HG02588 (cell line): ENCODE measurements at regions not wholly inside any gene's neighbourhood (a gene's known extent, or its start where the extent isn't known, plus 50 kb on each side); places are given as distances from the start of the nearest gene placed in this dataset.
A peak's percentile ranks its signal among the peaks of the same experiment; 100 is the strongest.

Experiments
- ATAC-seq: cut with Tn5 transposase; IDR thresholded peaks from one replicate; pipeline ENCODE4 v1.9.1; 2021; ENCODE audit warnings: mild to moderate bottlenecking, moderate library complexity; ENCODE audit not compliant: unreplicated experiment

DNA sequence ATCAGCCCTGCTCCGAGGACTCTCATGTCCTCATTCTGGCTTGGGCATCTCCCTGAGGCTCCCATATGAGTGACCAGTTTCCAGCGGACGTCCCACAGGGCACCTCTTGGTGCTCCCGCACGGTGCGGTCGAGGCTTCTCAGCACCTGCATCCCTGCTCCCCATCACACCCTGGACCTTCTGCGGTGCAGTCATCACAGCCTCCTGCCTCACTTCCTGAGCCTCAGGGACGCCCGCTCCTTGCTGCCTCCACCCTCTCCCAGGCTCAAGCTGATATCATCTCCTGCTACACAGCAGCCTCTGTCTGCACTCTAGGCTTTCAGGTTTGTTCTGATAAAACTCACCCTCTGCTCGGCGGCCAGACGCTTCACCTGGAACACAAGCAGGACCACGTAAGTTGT is 185.0 kb downstream of the TMEM18 start:
- ATAC-seq, result no peak

DNA sequence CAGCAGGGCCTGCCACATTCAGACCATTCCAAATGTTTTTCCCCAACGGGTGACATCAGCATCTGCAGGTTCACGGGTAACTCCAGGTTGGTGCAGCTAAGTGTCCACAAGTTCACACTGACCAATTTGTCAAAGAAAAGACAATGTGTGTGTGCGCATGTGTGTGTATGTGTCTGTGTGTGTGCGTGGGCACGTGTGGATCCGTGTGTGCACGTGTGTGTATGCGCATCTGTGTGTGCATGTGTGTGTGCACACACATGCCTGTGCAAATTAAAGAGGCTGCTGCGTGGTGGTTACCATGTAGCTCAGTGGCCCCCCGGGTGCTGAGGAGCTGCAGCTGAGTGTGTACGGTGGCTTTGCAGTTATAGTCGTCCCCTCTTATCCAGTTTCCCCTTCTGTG is 187.4 kb downstream of the TMEM18 start:
- ATAC-seq, result no peak

DNA sequence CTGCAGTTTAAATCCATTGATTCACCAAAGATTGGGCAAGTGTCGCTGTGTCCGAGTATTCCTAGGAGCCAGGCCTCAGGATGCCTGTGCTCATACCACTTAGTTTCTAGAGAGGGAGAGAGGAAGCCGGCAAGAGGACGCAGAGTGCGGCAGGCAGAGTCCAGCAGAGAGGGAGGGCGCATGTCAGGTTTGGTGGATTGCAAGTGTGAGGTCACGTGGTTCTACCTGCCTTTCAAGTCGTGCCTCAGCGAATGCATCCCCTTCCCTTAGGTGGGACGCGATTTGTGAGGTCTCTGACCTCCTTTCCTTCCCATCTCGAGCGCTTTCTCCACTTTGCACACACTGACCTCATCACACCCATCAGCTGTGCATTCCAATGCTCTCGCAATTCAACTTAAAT is 188.1 kb downstream of the TMEM18 start:
- no peak for ATAC-seq

DNA sequence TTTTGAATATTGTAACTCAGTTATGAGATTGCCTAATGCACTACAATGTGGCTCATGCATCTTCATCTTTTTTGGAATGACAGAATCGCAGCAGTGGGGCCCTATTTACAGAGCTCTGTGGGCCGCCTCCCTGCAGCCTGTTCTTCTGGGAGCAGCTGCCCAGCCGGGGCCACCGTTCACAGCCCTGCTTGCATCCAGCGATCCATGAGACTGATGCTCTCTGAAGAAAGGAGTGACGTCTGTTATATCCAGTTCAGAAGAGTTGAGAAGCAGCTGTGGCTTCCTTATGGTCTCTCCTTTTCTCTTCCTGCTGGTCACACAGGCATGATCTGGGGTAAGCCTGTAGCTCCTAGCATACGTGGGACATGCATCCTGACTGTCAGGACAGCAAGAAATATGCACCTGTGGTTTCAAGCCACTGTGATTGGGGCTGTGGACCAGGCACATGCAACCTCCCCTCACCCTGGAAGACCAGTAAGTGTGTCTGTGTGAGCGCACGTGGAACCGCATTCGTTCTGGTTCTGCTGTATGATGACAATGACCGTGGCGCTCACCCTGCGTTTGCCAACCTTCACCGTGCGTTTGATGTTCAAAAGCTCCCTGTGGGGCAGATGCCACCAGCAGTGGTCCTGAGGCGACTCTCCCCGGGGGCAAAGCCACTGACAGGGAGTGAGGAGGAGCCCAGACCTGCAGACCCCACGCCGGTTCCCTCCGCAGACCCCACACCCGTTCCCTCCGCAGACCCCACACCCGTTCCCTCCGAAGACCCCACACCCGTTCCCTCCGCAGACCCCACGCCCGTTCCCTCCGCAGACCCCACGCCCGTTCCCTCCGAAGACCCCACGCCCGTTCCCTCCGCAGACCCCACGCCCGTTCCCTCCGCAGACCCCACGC is 189.8 kb downstream of the TMEM18 start:
- no peak for ATAC-seq

DNA sequence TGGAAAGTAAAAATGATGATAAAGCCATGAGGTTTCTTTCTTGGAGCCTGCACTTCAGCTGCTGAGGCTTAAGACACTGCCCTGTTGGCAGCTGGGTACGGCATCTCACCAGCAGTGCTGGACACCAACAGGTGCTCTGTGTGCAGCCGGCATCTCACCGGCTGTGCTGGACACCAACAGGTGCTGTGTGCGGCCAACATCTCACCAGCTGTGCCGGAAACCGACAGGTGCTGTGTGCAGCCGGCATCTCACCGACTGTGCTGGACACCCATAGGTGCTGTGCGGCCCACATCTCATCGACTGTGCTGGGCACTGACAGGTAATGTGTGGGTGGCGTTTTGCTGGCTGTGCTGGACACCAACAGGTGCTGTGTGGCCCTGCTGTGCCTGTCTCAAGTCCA is 190.8 kb downstream of the TMEM18 start:
- ATAC-seq, result no peak

DNA sequence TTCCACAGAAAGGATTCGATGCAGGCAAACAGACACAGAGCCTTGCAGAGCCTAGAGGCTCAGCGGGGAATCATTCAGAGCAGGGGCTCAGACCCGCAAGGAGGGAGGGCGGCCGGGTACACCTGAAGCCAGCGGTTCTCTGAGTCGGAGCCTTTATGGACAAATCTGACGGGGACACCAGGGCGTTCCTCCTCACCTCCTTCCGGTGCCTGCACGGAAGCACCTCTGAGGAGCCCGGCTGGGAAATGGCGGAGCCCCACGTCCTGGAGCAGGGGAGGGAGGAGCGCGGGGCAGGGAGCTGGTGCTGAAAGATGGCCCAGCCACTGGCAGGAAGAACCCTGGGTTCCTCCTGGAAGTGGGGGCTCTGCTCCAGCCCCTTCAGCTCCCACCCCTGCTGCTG is 193.5 kb upstream of the ALKAL2 start:
- no peak for ATAC-seq

DNA sequence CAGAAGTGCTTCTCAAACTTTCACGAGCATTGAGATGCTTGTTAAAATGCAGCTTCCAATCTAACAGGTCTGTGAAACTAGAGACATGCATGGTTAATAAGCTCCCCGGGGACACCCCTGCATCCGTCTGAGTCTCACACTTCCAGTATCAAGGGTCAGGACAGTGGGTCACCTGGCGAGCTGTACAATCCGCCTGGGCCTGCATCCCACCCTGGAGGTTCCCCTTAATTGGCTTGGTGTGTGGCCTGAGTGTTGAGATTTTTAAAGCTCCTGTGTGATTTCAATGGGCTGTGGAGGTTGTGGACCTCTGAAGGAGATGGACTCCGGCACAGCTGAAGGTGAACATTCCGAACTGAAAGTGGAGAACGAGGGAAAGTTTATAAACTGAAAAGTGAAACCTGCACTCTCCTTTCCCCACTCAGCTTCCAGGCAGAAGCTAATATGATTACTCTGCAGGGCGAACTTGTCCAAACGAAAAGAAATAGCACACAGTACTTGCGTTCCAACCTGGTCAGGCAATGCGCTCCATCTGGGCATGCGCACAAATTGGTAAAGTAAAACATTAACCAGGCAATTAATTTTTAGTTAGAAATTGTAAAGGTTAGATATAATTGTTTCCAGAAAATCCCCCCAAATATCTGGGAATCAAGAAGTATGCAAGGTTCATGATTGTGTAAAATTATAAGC is 191.7 kb upstream of the ALKAL2 start:
- no peak for ATAC-seq

DNA sequence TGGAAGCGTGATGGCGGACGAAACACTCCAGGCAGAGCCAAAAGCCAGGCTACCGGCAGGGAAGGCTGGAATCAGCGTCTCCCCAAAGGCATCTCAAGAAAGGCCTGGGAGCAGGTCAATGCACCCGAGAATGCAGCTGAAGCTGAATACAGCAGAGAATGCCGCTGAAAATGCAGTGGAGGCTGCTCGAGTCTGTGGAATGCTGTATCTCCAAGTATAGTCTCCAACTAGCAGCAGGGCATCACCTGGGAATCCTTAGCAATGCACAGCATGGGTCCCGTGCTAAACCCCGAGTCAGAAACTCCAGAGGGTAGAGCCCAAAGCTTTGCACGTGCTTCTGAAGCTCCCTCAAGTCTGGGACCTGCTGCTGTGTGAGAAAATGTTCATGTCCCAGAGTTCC is 191.1 kb upstream of the ALKAL2 start:
- no peak for ATAC-seq

DNA sequence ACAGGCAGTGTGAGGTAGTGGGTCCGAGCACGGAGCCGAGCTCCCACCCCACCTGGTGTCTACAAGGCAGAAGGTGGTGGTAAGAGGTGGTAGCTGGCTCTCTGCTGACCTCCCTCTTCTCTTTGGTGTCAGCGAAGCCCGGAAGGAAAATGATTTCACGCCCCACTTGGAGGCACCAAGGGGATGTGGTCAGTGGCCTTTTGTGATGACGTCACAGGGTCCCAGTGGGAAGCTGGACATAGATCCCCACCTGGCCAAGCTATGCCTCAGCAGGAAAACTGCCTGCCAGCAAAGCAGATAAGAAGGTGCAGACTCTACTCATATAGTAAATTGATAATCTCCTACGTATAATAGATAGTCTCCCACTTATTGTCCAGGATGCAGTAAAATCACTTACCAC is 183.7 kb upstream of the ALKAL2 start:
- ATAC-seq, result no peak

DNA sequence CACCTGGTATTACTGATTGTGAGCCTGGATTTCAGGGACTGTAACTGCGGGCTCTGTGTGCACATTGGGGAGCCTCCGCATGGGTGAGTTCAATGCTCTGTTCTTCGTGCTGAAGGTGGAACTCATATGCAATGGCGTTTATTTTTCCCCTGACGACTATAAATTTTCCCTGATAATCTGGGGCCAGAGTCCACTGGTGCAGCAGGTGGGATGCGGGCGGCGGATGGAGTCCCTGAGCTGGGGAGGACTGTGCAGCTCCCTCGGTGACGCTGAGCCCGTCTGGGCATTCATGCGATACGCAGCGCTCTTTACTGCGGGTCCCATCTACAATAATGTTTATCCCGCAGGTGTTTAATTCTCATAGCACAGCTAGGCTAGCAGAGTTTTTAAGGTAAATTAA is 181.6 kb upstream of the ALKAL2 start:
- no peak for ATAC-seq

DNA sequence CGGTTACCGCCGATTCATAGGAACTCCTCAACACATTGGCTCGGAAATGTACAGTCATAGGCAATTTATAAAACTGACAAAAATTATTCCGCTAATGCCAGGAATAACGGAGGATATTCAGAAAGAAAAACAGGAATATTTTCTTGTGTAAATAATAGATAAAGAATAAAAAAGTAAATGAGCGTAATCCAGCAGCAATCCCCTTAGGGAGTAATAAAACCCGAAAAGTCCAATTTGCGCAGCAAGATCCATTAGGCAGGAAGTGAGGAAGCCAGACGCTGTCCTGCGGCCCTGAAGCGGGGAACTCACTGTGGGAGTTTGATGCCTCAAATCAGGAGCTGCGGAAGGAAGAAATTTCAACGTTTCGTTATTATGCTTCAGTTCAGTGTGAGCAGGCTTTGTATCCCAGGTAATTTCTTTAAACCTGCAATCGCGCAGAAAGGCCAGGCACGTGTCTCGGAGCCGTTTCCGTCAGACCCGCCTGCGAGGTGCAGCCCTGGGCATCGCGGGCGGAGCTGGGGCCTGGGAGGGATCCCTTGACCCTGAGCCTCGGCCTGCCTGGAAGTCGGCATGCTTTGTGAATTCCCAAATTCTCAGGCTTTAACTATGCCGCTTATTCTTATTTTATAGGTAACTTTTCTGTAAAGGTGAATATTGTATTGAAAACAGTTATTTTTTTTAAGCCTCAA is 180.9 kb upstream of the ALKAL2 start:
- ATAC-seq, result no peak

DNA sequence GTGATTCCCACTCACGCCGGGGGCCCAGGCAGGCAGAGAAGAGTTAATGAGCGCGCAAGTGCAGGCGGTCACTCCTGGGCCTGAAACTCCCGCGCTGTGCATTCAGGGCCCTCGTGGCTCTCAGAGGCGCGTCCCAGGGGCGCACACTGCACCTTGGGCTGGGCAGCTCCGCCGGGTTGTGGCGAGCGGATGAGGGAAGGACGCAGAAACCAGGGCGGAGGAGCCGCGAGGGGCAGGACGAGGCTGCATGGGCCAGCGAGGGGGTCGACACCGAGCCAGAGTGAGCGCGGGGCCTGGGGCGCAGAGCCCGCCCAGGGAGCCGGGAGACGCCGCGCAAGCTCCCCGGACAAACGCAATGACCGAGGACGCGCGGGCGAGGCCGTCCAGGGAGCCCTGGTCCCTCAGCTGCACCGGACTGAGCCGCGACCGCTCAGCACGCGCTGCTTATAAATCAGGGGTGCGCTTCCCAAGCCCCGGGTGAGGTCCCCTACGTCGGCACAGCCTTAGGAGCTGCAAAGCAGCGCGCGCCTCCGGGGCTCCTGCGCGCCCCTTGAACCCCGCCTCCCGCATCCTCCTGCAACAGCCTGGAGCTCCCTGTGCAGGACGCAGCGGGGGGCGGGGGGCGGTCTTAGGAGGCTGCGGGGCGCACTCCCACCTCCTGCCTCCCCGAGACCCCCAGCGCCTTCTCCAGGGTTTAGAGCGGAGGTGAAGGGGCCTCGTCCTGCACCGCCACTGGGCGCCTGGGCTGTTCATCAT is 180.2 kb upstream of the ALKAL2 start:
- ATAC-seq, result no peak

DNA sequence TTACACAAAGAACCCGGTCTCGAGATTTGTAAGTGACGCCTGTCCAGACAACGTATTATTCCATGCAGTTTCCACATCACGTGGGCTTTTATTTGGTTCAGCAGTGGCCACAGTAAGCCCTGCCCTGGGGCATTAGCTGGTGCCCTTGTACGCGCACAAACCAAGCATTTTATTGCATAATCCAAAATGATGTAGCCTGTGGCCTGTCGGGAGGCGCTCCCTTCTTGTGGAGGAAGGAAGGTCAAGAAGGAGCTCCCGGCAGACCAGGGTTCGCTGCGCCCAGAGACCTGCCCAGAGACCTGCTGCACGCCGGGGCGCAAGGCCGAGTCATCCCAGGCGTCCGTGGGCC is 179.6 kb upstream of the ALKAL2 start:
- no peak for ATAC-seq

DNA sequence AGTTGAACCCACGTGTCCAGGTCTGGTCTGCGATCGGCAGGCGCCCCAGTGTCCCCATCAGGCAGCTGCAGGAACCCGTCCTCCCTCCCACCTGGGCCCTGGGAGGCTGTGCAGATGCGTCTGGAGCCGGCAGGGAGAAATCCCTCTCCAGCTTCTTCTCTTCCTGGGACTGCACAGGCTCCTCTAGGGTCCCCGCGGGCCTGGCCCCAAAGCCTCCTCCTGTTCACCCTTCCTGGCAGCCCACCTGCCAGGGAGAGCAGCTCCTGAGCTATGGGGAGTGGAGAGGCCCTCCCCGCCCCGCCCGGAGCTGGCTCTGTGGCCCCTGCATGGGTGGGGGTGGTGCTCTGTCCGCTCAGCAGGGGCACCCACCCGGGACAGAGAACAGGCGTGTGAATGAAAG is 179.2 kb upstream of the ALKAL2 start:
- ATAC-seq, result no peak

DNA sequence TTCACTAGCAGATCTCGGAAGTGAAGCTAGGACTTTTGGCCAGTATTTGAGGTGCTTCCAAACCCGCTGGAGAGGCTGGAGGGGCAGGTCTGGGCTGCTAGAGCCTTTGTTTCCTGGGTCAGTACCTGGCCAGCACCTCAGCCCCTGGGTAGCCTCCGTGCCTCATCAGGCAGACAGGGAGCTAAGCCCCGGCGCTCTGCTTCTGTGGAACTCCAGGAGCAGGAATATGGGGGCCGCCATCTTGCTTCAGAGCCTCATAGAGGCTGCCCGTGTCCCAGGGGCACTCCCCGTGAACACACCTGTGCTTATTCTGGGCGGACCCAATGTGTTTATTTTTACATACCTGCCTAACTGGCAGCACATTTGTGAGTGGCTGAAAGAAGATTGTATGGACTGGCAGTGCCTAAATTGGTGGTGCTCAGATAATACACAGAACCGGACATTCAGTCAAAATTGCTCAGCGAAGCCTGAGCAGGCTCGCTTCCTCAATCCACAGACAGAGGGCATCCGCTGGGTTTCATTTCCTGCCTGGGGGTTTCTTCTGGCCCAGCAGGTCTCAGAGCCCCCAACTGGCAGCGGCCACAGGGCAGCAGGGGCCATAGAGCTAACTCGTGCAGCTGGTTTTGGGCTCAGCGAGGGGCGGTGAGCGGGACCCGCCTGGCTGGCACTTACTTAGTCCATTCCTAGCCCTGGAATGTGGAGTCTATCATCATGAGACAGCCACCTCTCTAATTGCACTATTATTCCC is 176.8 kb upstream of the ALKAL2 start:
- no peak for ATAC-seq

DNA sequence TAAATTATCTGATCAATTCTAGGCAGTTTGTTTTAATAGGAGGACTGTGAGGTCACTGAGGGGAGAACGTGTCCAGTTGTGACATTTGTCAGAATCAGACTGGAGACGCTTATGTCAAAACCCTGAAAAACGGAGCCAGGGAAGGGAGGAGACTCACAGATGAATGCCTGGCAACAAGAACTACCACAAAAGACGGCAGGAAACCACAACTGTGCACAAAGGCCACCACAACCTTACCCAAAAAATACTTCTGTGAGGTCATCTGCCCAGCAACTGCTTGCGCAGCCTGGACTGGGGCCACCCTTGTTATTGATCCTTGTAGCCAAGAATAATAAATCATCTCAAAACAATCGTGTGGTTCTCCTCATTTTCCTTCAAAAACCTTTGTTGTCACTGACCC is 173.0 kb upstream of the ALKAL2 start:
- peak; percentile 66 for ATAC-seq

DNA sequence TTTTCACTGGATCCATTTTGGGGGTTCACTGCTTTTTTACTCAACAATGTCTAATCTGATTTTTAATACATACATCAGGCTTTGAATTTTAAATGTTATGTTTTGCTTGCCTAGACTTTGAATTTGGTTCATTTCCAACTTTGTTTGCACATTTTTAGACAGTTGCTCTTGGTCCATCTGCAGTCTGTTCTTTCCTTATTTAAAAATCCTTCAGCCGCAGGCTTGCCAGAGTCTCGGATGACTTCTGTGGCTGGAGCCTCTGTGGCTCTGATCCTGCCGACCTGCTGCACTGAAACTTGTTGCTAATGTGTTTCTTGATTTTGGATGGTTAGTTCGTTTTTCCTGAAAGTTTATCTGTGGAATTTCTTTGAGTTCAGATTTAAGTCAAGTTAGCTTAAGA is 172.0 kb upstream of the ALKAL2 start:
- ATAC-seq, result no peak

DNA sequence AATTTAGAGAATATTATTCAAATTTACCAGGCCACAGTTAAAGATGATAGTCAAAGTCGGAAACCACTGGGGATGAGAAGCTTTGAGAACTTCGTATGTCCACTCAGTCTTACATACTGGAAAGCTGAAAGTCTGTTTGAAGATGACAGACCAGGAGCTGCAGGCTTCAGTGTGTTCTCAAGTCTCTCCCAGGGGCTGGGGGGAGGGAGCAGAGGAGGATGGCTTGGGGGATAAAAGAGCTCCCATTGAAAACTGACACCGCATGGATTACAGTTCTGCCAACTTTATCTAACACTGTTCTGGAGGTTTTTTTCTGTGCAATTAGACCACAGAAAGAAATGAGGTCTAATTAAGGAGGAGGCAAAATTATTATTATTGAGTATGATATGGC is 170.5 kb upstream of the ALKAL2 start:
- ATAC-seq, result no peak

DNA sequence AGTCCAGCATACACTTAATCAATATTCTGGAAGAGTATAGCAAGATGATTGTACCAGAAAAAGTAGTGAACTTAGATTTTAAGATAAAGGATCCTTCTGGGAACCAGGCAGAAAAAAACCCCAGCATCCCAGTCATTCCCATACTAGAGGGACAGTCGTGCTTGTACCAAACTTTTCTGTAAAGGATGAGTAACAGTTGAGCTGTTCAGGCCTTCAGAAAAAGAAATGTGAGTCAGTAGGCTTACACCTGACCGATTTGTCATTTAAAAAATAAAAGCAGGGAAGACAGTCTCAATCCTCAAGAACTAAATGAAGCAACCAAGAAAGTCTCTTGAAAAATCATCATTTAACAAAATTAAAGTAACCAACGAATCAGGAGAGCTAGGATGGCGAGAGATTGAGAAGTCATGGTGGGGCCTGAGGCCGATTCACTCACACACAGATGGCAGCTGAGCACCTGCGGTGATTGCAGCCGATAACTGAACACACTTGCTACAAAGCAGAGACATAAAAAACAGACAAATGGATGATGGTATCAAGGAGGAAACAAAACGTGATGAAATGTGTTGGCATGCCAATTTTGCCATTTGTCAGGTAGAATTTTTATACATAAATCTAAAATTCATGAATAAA is 170.0 kb upstream of the ALKAL2 start:
- no peak for ATAC-seq

DNA sequence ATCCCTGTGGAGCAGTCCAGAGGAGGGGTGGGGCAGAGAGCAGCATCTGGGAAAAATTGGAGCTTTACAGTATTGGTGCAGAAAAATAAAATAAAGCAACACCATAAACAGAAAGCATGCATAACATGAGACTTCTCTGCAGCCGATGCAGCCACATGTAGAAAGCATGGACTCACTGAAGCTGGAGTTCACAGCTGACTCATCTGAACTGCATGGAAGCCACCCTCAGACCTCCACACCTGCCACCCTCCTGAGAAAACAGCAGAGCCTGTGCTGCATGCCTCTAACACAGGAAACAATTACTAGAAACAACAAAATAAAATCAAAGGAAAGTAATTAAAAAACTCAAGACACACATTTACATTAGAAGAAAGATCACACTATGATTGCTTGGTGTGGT is 169.4 kb upstream of the ALKAL2 start:
- no peak for ATAC-seq
